ENCODE measurements at regions not wholly inside any gene's neighbourhood (a gene's known extent, or its start where the extent isn't known, plus 50 kb on each side); places are given as distances from the start of the nearest gene placed in this dataset.

GRCh38 chr11:15618583-15619032, 503.9 kb downstream of the INSC start:
- DNase-seq (ENCODE audit: low spot score): no peak

GRCh38 chr11:15621565-15621964, 506.8 kb downstream of the INSC start:
- DNase-seq (ENCODE audit: low spot score): no peak

- DNase-seq (ENCODE audit: low spot score): no peak
Measured at GRCh38 chr11:15622231-15622890, 507.6 kb downstream of the INSC start.

- no peak for DNase-seq (ENCODE audit: low spot score)
Measured at GRCh38 chr11:15624701-15625100, 510.0 kb downstream of the INSC start.

- no peak for DNase-seq (ENCODE audit: low spot score)
Measured at GRCh38 chr11:15625691-15626090, 511.0 kb downstream of the INSC start.

GRCh38 chr11:15627560-15627959, 512.8 kb downstream of the INSC start:
- DNase-seq (ENCODE audit: low spot score): no peak

GRCh38 chr11:15629690-15630321, 515.1 kb downstream of the INSC start:
- DNase-seq (ENCODE audit: low spot score): no peak

- no peak for DNase-seq (ENCODE audit: low spot score)
Measured at GRCh38 chr11:15630896-15631295, 516.2 kb downstream of the INSC start.

- no peak for DNase-seq (ENCODE audit: low spot score)
Measured at GRCh38 chr11:15635521-15635920, 520.8 kb downstream of the INSC start.

- DNase-seq (ENCODE audit: low spot score): no peak
Measured at GRCh38 chr11:15636521-15637089, 521.9 kb downstream of the INSC start.

GRCh38 chr11:15638386-15638787, 523.7 kb downstream of the INSC start:
- no peak for DNase-seq (ENCODE audit: low spot score)

- DNase-seq (ENCODE audit: low spot score): no peak
Measured at GRCh38 chr11:15640318-15640717, 525.6 kb downstream of the INSC start.

- no peak for DNase-seq (ENCODE audit: low spot score)
Measured at GRCh38 chr11:15641271-15642045, 526.7 kb downstream of the INSC start.

- no peak for DNase-seq (ENCODE audit: low spot score)
Measured at GRCh38 chr11:15645201-15645600, 530.5 kb downstream of the INSC start.

GRCh38 chr11:15649371-15650104, 534.8 kb downstream of the INSC start:
- no peak for DNase-seq (ENCODE audit: low spot score)

- peak; percentile 87 for DNase-seq (ENCODE audit: low spot score)
Measured at GRCh38 chr11:15650105-15650938, 535.6 kb downstream of the INSC start.

GRCh38 chr11:15651033-15651432, 536.3 kb downstream of the INSC start:
- DNase-seq (ENCODE audit: low spot score): no peak

GRCh38 chr11:15651816-15652215, 537.1 kb downstream of the INSC start:
- DNase-seq (ENCODE audit: low spot score): no peak

GRCh38 chr11:15653191-15653710, 538.5 kb downstream of the INSC start:
- no peak for DNase-seq (ENCODE audit: low spot score)

- no peak for DNase-seq (ENCODE audit: low spot score)
Measured at GRCh38 chr11:15654451-15654850, 539.7 kb downstream of the INSC start.

GRCh38 chr11:15655552-15655951, 540.8 kb downstream of the INSC start:
- DNase-seq (ENCODE audit: low spot score): no peak
